AG04450 (cell line): ENCODE measurements at regions not wholly inside any gene's neighbourhood (a gene's known extent, or its start where the extent isn't known, plus 50 kb on each side); places are given as distances from the start of the nearest gene placed in this dataset.

Experiments
- CTCF ChIA-PET: fragments of 300-600, 350-600 bp; formaldehyde crosslinking; extraction: SDS; loops from one replicate; lab custom pipeline; 2022; ENCODE audit warnings: antibody characterized with exemption, inconsistent platforms; lab: Charles Lee
- POLR2A ChIA-PET: fragments of 350-600 bp; formaldehyde crosslinking; extraction: SDS; loops from one replicate; lab custom pipeline; 2021; ENCODE audit warnings: antibody characterized with exemption, inconsistent platforms; lab: Yijun Ruan, JAX
- DNase-seq: peaks from one replicate; pipeline ENCODE4 v3.0.0-alpha.2; 2011; ENCODE audit warnings: low read depth, low spot score
- H3K27ac ChIP-seq: one replicate; pipeline ENCODE4 v1.5.1; 2012; ENCODE audit warnings: low read depth, low read length, control low read depth
- H3K27me3 ChIP-seq: one replicate; pipeline ENCODE4 v1.6.0; 2012; ENCODE audit warnings: low read length; ENCODE audit not compliant: control insufficient read depth, insufficient read depth
- H3K4me3 ChIP-seq: 2 replicates; pipeline ENCODE4 v1.5.1; 2011; ENCODE audit warnings: mild to moderate bottlenecking, low read depth, low read length, control low read depth
- H3K9me3 ChIP-seq: 2 replicates; pipeline ENCODE4 v1.5.1; 2012; ENCODE audit warnings: low read length; ENCODE audit not compliant: control insufficient read depth, insufficient read depth
- CTCF ChIP-seq: IDR thresholded peaks from 2 replicates; pipeline ENCODE4 v1.5.1; 2011; ENCODE audit warnings: low read depth, low read length, control low read depth, inconsistent platforms

GRCh38 chr9:17013891-17014290 lies 120.9 kb upstream of the CNTLN start:
- Histone ChIP-seq H3K27ac (no peak overlapping the region), H3K4me3 (no peak overlapping the region), H3K27me3 (no peaks in the 10 kb centered on the region), H3K9me3 (no peaks in the 10 kb centered on the region)
- POLR2A ChIA-PET: interaction anchor here (1.3 kb wide), 1 partner anchor 9 kb away, joined by 3 read pairs; no protein-coding TSS in a partner anchor
- CTCF ChIA-PET: no interaction called here
- no peak for DNase-seq
- no peak for TF ChIP-seq CTCF

DNA sequence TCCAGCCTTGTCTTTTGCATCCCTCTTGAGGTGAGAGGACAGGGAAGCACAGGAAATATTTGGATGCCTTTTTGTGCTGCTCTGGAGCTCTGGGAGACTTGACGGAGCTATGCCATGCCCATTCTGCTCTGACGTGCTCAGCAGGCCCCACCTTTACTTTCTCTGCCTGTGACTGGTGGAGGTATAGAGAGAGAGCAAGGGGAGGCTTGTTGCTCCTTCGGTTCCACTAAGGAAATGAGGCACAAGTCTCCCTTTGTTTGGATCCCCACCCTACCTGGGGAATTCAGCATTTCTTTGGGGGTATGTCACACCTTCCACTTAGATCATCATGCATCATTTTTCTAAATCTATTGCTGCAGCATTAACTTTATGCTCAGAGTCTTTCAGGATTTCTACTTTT lies 121.8 kb upstream of the CNTLN start:
- Histone ChIP-seq H3K27me3 (no peaks in the 10 kb centered on the region), H3K4me3 (no peak overlapping the region), H3K27ac (no peak overlapping the region), H3K9me3 (no peaks in the 10 kb centered on the region)
- DNase-seq: no peak
- ChIA-PET POLR2A (interaction anchor here (1.3 kb wide), 1 partner anchor 8 kb away, joined by 3 read pairs; no protein-coding TSS in a partner anchor), CTCF (no interaction called here)
- TF ChIP-seq CTCF: no peak

- CTCF ChIA-PET: no interaction called here
- no peak for TF ChIP-seq CTCF
- no peak overlapping the region for H3K4me3 ChIP-seq
- POLR2A ChIA-PET: no interaction called here
- no peak overlapping the region for H3K27ac ChIP-seq
- H3K9me3 ChIP-seq: no peaks in the 10 kb centered on the region
- DNase-seq: no peak
- H3K27me3 ChIP-seq: no peaks in the 10 kb centered on the region
Observed at GRCh38 chr9:17011880-17012279, 123.0 kb upstream of the CNTLN start.

- POLR2A ChIA-PET: no interaction called here
Observed at GRCh38 chr9:17009071-17009470, 125.8 kb upstream of the CNTLN start.

More at GRCh38 chr9:17009071-17009470, 125.8 kb upstream of the CNTLN start:
- H3K27ac ChIP-seq: no peak overlapping the region
- DNase-seq: no peak
- no peaks in the 10 kb centered on the region for H3K9me3 ChIP-seq
- H3K27me3 ChIP-seq: no peaks in the 10 kb centered on the region
- CTCF ChIA-PET: no interaction called here
- no peak for TF ChIP-seq CTCF
- no peak overlapping the region for H3K4me3 ChIP-seq
